ENCODE measurements at regions not wholly inside any gene's neighbourhood (a gene's known extent, or its start where the extent isn't known, plus 50 kb on each side); places are given as distances from the start of the nearest gene placed in this dataset.

DNA sequence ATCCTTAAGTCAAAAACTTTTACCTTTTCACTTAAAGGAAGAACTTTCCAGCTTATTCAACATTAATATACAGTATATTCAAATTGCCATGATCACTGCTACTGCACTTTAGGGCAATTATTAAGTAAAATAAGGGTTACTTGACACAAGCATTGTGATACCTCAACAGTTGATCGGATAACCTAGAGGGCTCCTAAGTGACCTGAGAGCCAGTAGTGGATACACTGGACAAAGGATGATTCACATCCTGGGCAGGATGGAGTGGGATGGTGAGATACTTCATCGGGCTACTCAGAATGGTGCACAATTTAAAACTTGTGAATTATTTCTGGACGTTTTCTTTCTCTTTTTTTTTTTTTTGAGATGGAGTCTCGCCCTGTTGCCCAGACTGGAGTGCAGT lies 54.5 kb upstream of the PPM1J start:
- no peak overlapping the region for H3K4me3 ChIP-seq (ENCODE audit: low read length)
- no peak for TF ChIP-seq EZH2phosphoT487 (IDR thresholded peaks at IDR 0.05; ENCODE audit: borderline replicate concordance, low read length)
- TF ChIP-seq, protein P1, sequence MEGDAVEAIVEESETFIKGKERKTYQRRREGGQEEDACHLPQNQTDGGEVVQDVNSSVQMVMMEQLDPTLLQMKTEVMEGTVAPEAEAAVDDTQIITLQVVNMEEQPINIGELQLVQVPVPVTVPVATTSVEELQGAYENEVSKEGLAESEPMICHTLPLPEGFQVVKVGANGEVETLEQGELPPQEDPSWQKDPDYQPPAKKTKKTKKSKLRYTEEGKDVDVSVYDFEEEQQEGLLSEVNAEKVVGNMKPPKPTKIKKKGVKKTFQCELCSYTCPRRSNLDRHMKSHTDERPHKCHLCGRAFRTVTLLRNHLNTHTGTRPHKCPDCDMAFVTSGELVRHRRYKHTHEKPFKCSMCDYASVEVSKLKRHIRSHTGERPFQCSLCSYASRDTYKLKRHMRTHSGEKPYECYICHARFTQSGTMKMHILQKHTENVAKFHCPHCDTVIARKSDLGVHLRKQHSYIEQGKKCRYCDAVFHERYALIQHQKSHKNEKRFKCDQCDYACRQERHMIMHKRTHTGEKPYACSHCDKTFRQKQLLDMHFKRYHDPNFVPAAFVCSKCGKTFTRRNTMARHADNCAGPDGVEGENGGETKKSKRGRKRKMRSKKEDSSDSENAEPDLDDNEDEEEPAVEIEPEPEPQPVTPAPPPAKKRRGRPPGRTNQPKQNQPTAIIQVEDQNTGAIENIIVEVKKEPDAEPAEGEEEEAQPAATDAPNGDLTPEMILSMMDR (IDR thresholded peaks at IDR 0.05; ENCODE audit: low read depth, low read length, poor library complexity, severe bottlenecking), result no peak
- no peaks in the 10 kb centered on the region for H3K9me3 ChIP-seq (ENCODE audit: control insufficient read depth, insufficient read depth, low read length)
- H3K27ac ChIP-seq (ENCODE audit: low read depth, low read length), result no peak overlapping the region
- no peaks in the 10 kb centered on the region for H3K79me2 ChIP-seq (ENCODE audit: control insufficient read depth, low read length)
- no peaks in the 10 kb centered on the region for H3F3A ChIP-seq (ENCODE audit: control insufficient read depth, insufficient read depth)
- H3K27me3 ChIP-seq (ENCODE audit: control insufficient read depth, low read length), result peaks cover 12% of the 10 kb centered on the region; the same call in 1 of the 2 replicates
- no peaks in the 10 kb centered on the region for H3K9me2 ChIP-seq (replicated peaks; ENCODE audit: control insufficient read depth, low read length)
- no peaks in the 10 kb centered on the region for H4K20me1 ChIP-seq (ENCODE audit: control insufficient read depth, insufficient read depth, low read depth, low read length)
- H3K4me1 ChIP-seq (ENCODE audit: control insufficient read depth, low read length), result no peaks in the 10 kb centered on the region
- no peak overlapping the region for H3K4me2 ChIP-seq (ENCODE audit: low read length)
- H3K36me3 ChIP-seq (ENCODE audit: control insufficient read depth, low read length), result no peaks in the 10 kb centered on the region

GRCh38 chr1:112767646-112768045 lies 52.5 kb upstream of the PPM1J start:
- Histone ChIP-seq H3K4me1 (ENCODE audit: control insufficient read depth, low read length) (no peaks in the 10 kb centered on the region), H3K9me3 (ENCODE audit: control insufficient read depth, insufficient read depth, low read length) (no peaks in the 10 kb centered on the region), H3F3A (ENCODE audit: control insufficient read depth, insufficient read depth) (no peaks in the 10 kb centered on the region), H3K27me3 (ENCODE audit: control insufficient read depth, low read length) (peaks cover 12% of the 10 kb centered on the region; the same call in 1 of the 2 replicates), H4K20me1 (ENCODE audit: control insufficient read depth, insufficient read depth, low read depth, low read length) (no peaks in the 10 kb centered on the region), H3K79me2 (ENCODE audit: control insufficient read depth, low read length) (no peaks in the 10 kb centered on the region), H3K4me2 (ENCODE audit: low read length) (no peak overlapping the region), H3K9me2 (replicated peaks; ENCODE audit: control insufficient read depth, low read length) (no peaks in the 10 kb centered on the region), H3K4me3 (ENCODE audit: low read length) (no peak overlapping the region), H3K27ac (ENCODE audit: low read depth, low read length) (no peak overlapping the region), H3K36me3 (ENCODE audit: control insufficient read depth, low read length) (no peaks in the 10 kb centered on the region)
- TF ChIP-seq, protein P1 (IDR thresholded peaks at IDR 0.05; ENCODE audit: low read depth, low read length, poor library complexity, severe bottlenecking), result no peak
- no peak for TF ChIP-seq EZH2phosphoT487 (IDR thresholded peaks at IDR 0.05; ENCODE audit: borderline replicate concordance, low read length)
